Osteocyte (in vitro differentiated cells): ENCODE measurements at regions not wholly inside any gene's neighbourhood (a gene's known extent, or its start where the extent isn't known, plus 50 kb on each side); places are given as distances from the start of the nearest gene placed in this dataset.

Experiments used
- DNase-seq: peaks from one replicate; pipeline ENCODE4 v3.0.0; 2021; ENCODE audit warnings: mixed read lengths; ENCODE audit not compliant: unreplicated experiment; ENCODE audit errors: extremely low spot score
- H3K27ac Mint-ChIP-seq: one replicate; pipeline ENCODE4 v1.8.0; 2021; ENCODE audit warnings: mild to moderate bottlenecking, mixed read lengths; ENCODE audit not compliant: unreplicated experiment
- H3K27me3 Mint-ChIP-seq: one replicate; pipeline ENCODE4 v1.8.0; 2021; ENCODE audit warnings: mixed read lengths; ENCODE audit not compliant: unreplicated experiment
- H3K36me3 Mint-ChIP-seq: one replicate; pipeline ENCODE4 v1.8.0; 2021; ENCODE audit warnings: mixed read lengths; ENCODE audit not compliant: unreplicated experiment
- H3K4me1 Mint-ChIP-seq: one replicate; pipeline ENCODE4 v1.8.0; 2021; ENCODE audit warnings: mixed read lengths; ENCODE audit not compliant: unreplicated experiment
- H3K4me3 Mint-ChIP-seq: one replicate; pipeline ENCODE4 v1.8.0; 2021; ENCODE audit warnings: mild to moderate bottlenecking, moderate library complexity, mixed read lengths; ENCODE audit not compliant: unreplicated experiment
- H3K9me3 Mint-ChIP-seq: one replicate; pipeline ENCODE4 v1.8.0; 2021; ENCODE audit warnings: mixed read lengths; ENCODE audit not compliant: unreplicated experiment
- TF ChIP-seq, protein P1 (sequence below): fragments of 200-600 bp; sonication (generic); IDR thresholded peaks from 2 replicates; pipeline ENCODE4 v1.5.0; 2021; ENCODE audit warnings: antibody characterized with exemption, mild to moderate bottlenecking, moderate library complexity

DNA sequence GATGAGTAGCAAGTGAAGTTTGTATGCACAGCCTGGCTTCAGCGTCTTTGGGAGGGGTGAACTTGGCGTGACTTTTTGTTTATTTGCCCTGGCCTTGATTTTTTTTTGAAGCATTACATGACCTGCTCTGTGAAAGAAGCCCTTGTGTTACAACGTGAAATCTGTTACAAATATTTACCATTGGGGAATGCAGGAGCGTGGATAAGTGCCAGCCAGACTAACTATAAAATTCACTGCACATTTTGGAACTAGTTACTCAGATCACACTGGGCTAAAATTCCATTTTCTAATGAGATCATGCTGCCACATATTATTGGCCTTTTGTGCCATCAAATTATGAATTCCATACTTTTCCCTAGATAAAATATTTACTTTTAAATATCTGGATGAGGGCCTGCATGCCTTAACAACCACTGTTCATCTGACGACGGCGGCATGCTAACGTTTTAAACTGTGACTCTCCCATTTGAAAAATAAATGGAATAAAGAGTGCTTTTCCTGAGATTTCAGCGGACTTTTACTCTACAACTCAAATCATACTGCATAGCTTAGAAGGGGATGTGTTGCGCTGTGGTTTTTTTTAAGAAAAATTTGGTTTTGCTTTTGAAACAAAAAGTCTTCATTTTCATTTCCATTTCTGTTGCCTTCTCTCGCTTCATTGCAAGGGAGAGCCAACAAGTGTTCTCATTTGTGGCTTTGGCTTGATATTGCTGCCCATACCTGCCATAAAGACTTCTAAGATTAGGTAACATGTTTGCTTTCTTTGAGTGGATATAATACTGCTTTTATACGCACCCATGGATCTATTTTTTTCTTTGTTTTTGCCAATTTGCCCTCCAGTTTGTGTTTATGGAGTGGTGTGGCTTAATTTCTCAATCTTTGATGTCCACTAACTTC lies 352.2 kb downstream of the TFEC start:
- Mint-ChIP-seq H3K36me3 (no peaks in the 10 kb centered on the region), H3K27me3 (no peaks in the 10 kb centered on the region), H3K4me1 (peaks cover 44% of the 10 kb centered on the region), H3K27ac (peak overlapping the region; percentile 81), H3K9me3 (no peaks in the 10 kb centered on the region), H3K4me3 (peak overlapping the region; percentile 39)
- DNase-seq: no peak
- TF ChIP-seq, protein P1, sequence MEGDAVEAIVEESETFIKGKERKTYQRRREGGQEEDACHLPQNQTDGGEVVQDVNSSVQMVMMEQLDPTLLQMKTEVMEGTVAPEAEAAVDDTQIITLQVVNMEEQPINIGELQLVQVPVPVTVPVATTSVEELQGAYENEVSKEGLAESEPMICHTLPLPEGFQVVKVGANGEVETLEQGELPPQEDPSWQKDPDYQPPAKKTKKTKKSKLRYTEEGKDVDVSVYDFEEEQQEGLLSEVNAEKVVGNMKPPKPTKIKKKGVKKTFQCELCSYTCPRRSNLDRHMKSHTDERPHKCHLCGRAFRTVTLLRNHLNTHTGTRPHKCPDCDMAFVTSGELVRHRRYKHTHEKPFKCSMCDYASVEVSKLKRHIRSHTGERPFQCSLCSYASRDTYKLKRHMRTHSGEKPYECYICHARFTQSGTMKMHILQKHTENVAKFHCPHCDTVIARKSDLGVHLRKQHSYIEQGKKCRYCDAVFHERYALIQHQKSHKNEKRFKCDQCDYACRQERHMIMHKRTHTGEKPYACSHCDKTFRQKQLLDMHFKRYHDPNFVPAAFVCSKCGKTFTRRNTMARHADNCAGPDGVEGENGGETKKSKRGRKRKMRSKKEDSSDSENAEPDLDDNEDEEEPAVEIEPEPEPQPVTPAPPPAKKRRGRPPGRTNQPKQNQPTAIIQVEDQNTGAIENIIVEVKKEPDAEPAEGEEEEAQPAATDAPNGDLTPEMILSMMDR: no peak

DNA sequence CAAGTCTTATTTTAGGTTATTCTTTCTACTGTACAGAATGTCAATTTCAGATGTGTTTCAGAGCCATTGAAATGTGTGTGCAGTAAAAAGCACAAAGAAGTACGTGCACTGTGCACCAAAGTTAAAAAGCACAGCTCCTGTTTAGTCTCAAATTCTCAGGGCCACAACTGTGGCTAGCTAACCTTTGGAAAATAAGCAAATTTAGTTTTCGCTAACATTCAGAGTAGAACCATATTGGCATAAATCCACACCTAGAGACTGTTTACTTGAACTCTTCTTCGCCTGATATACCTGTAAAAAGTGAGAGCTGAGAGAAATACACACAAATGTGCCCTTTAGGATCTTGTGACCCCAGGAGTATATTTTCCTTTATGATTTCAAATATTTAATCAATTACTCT lies 353.9 kb downstream of the TFEC start:
- no peaks in the 10 kb centered on the region for H3K36me3 Mint-ChIP-seq

DNA sequence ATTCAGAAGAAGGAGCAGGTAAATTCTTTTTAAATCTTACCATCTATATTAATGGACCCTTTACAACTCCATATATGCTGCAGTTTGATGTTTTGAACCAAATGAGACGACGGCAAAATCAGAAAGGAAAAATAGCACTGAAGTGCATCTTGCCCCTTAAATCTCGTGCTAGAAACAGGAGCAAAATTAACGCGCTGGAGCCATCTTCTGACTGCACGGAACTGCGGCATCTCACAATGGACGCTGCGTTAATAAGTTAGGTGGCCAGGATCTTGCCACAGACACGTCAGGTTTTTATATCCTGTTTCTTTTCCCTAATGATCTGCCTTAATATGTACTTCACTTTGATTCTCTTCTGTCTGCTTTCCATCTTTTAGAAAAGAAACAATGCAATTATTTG lies 354.5 kb downstream of the TFEC start:
- H3K4me1 Mint-ChIP-seq: peaks cover 58% of the 10 kb centered on the region
- H3K36me3 Mint-ChIP-seq: no peaks in the 10 kb centered on the region
- no peak overlapping the region for H3K27ac Mint-ChIP-seq
- no peak overlapping the region for H3K4me3 Mint-ChIP-seq
- no peak for DNase-seq
- TF ChIP-seq, protein P1: peak; percentile 52
- no peaks in the 10 kb centered on the region for H3K27me3 Mint-ChIP-seq
- H3K9me3 Mint-ChIP-seq: peaks cover 5% of the 10 kb centered on the region

More for the DNA sequence above, 353.9 kb downstream of the TFEC start:
- Mint-ChIP-seq H3K4me3 (no peak overlapping the region), H3K4me1 (peaks cover 51% of the 10 kb centered on the region), H3K9me3 (peaks cover 5% of the 10 kb centered on the region), H3K27ac (no peak overlapping the region), H3K27me3 (no peaks in the 10 kb centered on the region)
- TF ChIP-seq, protein P1: no peak
- no peak for DNase-seq

DNA sequence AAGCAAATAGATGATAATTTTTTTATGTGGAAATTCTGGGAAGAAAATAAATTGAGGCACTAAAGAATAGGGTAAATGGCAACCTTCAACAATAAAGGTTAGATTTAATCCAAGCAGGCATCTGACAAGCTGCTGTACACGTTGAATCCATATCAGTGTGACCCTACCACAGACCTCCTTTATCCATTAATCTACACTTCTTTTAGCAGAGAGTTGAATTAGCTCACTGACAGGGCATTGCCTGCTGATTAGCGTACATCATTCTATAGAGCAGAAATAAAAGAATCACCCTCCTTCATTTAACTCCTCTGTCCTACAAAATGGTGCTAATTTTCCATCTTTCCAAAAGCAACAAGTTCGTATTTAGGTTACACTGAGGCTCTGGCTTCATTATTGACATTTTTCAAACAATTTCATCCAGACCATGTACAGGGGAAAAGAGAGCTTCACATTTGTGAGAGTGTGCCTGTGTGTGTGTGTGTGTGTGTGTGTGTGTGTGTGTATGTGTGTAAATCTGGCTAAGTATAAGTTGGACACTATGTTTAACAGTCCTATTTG lies 356.0 kb downstream of the TFEC start:
- peaks cover 5% of the 10 kb centered on the region for H3K9me3 Mint-ChIP-seq
- no peaks in the 10 kb centered on the region for H3K36me3 Mint-ChIP-seq
- H3K4me3 Mint-ChIP-seq: no peak overlapping the region
- no peaks in the 10 kb centered on the region for H3K27me3 Mint-ChIP-seq
- no peak for DNase-seq
- no peak overlapping the region for H3K27ac Mint-ChIP-seq
- TF ChIP-seq, protein P1: no peak
- H3K4me1 Mint-ChIP-seq: peaks cover 47% of the 10 kb centered on the region

DNA sequence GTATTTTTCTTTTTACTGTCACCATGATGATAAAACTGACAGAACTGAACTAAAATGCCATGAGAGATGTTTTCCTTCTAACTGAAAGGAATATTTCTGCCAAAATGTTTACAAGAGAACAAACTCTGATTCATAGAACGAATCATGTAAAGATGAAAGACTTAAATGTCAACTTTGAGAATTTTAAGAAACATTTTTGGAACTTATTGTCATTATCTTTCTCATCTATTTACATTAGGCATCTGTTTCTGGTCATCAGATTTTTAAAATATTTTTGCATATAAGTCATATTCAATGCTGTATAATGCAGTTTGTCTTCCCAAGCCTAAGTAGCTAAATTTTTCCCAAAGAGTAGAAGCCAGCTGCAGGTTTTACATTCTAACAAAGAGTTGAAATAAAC lies 358.5 kb downstream of the TFEC start:
- H3K27me3 Mint-ChIP-seq: no peaks in the 10 kb centered on the region
- peak overlapping the region; percentile 74 for H3K27ac Mint-ChIP-seq
- H3K4me1 Mint-ChIP-seq: peaks cover 24% of the 10 kb centered on the region
- TF ChIP-seq, protein P1: no peak
- no peak for DNase-seq
- peaks cover 5% of the 10 kb centered on the region for H3K9me3 Mint-ChIP-seq
- no peaks in the 10 kb centered on the region for H3K36me3 Mint-ChIP-seq
- no peak overlapping the region for H3K4me3 Mint-ChIP-seq
